A673 (cell line): ENCODE measurements at regions not wholly inside any gene's neighbourhood (a gene's known extent, or its start where the extent isn't known, plus 50 kb on each side); places are given as distances from the start of the nearest gene placed in this dataset.
A peak's percentile ranks its signal among the peaks of the same experiment; 100 is the strongest.

Source experiments
- EZH2 ChIP-seq: fragments of 200-600 bp; sonication (generic); IDR thresholded peaks from 2 replicates; pipeline ENCODE4 v1.6.1; 2017; ENCODE audit warnings: borderline replicate concordance, low read depth, mild to moderate bottlenecking, mixed read lengths, antibody characterized with exemption, low read length; ENCODE audit not compliant: poor library complexity, severe bottlenecking
- TF ChIP-seq, protein P1 (sequence below): fragments of 300-800, 200-600 bp; sonication (generic); conservative IDR thresholded peaks from 2 replicates; pipeline ENCODE4 v1.5.1; 2017; ENCODE audit warnings: low read depth, mild to moderate bottlenecking, antibody characterized with exemption, low read length, moderate library complexity, mixed read lengths

GRCh38 chr19:30669329-30670010 is 297.3 kb downstream of the ZNF536 start:
- TF ChIP-seq, protein P1, sequence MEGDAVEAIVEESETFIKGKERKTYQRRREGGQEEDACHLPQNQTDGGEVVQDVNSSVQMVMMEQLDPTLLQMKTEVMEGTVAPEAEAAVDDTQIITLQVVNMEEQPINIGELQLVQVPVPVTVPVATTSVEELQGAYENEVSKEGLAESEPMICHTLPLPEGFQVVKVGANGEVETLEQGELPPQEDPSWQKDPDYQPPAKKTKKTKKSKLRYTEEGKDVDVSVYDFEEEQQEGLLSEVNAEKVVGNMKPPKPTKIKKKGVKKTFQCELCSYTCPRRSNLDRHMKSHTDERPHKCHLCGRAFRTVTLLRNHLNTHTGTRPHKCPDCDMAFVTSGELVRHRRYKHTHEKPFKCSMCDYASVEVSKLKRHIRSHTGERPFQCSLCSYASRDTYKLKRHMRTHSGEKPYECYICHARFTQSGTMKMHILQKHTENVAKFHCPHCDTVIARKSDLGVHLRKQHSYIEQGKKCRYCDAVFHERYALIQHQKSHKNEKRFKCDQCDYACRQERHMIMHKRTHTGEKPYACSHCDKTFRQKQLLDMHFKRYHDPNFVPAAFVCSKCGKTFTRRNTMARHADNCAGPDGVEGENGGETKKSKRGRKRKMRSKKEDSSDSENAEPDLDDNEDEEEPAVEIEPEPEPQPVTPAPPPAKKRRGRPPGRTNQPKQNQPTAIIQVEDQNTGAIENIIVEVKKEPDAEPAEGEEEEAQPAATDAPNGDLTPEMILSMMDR, result peak; percentile 98
- TF ChIP-seq EZH2, result no peak
